HPDE6-E6E7 (cell line): ENCODE measurements at regions not wholly inside any gene's neighbourhood (a gene's known extent, or its start where the extent isn't known, plus 50 kb on each side); places are given as distances from the start of the nearest gene placed in this dataset.
"Not testable (repeated sequence)": the region's sequence is repeated elsewhere in the genome, so short reads cannot be mapped to it uniquely, and the experiment has no call there.

Source experiments
- DNase-seq: peaks from one replicate; pipeline ENCODE4 v3.0.0; 2011; ENCODE audit warnings: missing footprints; ENCODE audit errors: extremely low spot score

- no peak for DNase-seq
These were observed 79.6 kb downstream of the INSIG1 start for GRCh38 chr7:155377071-155377837.

- DNase-seq = no peak
These were observed 79.9 kb upstream of the EN2 start for GRCh38 chr7:155377838-155378579.

GRCh38 chr7:155378580-155378934 lies 79.4 kb upstream of the EN2 start:
- DNase-seq = no peak

- no peak for DNase-seq
These were observed 78.7 kb upstream of the EN2 start for GRCh38 chr7:155378959-155379871.

- DNase-seq = peak; percentile 84
These were observed 77.6 kb upstream of the EN2 start for GRCh38 chr7:155380221-155380861.

GRCh38 chr7:155380976-155381851 lies 76.7 kb upstream of the EN2 start:
- DNase-seq = no peak

GRCh38 chr7:155381852-155382801 lies 75.8 kb upstream of the EN2 start:
- DNase-seq = no peak

GRCh38 chr7:155382802-155383171 lies 75.1 kb upstream of the EN2 start:
- no peak for DNase-seq

GRCh38 chr7:155383756-155384491 lies 74.0 kb upstream of the EN2 start:
- no peak for DNase-seq

GRCh38 chr7:155384751-155385150 lies 73.2 kb upstream of the EN2 start:
- DNase-seq = no peak

GRCh38 chr7:155385182-155385581 lies 72.7 kb upstream of the EN2 start:
- not testable (repeated sequence) for DNase-seq

GRCh38 chr7:155386608-155387007 lies 71.3 kb upstream of the EN2 start:
- DNase-seq = no peak

- no peak for DNase-seq
These were observed 70.8 kb upstream of the EN2 start for GRCh38 chr7:155387066-155387620.

- DNase-seq = no peak
These were observed 69.4 kb upstream of the EN2 start for GRCh38 chr7:155388561-155388960.

- DNase-seq = no peak
These were observed 66.5 kb upstream of the EN2 start for GRCh38 chr7:155391414-155391813.

GRCh38 chr7:155392726-155393570 lies 65.0 kb upstream of the EN2 start:
- no peak for DNase-seq

GRCh38 chr7:155394413-155394812 lies 63.5 kb upstream of the EN2 start:
- DNase-seq = no peak
